ENCODE measurements at regions not wholly inside any gene's neighbourhood (a gene's known extent, or its start where the extent isn't known, plus 50 kb on each side); places are given as distances from the start of the nearest gene placed in this dataset.

DNA sequence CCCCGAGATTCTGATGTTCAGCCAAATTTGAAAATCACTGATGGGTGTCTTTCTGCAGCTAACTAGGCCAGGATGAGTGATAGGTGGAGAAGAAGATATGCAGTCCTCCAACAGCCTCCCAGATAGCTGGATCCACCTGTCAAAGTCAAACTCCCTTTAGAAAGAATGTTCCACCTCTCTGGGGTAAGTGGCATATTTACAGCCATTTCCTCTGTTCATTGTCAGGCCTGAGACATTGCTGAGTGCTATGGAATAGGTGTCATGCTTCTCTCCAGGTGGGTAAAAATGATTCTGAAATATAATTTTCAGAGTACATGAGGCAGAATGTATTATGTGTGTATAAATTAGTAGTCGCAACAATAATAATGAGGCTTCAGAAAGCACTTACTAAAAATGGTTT lies 316.8 kb downstream of the TTLL7 start:
- DNase-seq: no peak

DNA sequence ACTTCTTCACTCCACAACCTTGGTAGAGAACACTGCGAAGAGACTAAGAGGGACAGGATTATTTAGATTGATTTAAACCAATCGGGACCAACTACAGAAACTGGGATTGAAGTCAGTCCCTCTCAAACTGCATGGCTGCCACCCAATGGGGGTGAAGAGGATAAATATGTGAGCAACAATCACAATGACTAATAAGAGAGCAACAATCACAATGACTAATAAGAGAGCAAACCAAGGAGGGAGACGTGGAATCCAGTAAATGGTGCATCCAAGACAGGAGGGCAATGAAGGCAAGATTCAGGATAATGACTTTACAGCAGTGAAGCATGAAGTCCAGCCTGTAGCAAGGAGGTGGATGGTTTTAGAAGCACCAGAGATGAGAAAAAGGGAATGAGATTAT lies 322.8 kb downstream of the TTLL7 start:
- DNase-seq: no peak

DNA sequence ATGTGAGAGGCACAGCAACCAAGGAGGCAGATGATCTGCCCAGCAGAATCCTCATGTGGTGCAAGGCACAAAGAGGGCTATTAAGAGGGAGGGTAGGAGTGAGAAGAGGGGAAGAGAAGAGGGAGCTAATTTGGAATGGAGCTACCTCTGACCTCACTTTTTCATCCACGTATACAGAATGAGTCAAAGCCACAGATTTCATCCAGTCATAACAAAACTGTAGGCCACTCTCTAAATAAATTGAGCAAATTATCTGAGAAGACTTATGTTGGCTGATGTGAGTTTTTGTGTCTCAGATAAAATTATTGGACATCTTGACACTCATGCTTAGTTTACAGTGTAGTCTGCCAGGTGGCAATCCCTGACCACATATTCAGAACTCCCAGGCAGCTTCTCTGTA lies 325.6 kb downstream of the TTLL7 start:
- DNase-seq: no peak

DNA sequence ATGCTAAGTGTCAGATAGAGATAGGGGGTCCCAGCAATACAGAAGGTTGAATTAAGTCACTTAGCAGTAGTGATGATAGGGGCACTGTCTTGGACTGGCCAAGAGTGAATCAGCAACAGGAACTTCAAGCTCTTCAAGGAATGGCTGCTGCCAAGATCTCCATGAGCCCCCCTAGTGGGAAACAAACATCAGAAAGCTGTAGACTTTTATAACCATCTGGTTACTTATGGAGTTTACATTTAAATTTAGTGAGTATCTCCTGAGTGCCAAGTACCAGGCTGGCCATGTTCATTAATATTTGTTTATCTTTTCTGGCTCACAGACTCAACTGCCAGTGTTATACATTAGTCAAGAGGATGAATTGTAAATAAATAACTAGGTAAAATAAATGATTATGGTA lies 327.3 kb downstream of the TTLL7 start:
- DNase-seq: no peak

DNA sequence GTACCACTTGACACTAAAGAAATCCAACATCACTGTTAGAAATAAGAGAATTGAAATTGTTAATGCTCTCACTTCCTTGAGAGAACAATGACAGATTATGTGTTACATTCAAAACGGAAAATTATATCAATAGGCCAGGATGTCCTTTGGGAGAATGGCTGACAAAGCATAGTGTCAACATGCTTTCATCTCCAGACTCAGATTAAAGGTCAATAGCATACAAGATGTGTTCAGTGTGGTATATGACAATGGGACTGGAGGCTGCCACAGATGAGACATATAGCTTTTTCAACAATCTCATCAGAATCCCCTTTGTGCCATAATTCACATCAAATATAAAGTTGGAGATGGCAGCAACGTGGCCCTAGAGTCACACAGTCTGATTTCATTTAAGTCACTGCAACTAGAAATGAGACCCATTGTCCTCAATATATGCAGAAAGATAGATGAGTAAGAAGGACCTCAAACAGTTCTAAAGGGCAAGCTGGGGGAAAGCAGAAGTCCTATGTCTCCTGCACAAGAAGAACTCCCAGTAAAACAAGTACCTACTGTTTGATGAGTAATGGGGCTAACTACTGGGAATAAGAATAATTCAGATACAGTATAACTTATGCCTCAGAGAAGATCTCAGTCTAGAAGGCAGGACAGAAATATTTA lies 327.9 kb downstream of the TTLL7 start:
- DNase-seq: no peak

DNA sequence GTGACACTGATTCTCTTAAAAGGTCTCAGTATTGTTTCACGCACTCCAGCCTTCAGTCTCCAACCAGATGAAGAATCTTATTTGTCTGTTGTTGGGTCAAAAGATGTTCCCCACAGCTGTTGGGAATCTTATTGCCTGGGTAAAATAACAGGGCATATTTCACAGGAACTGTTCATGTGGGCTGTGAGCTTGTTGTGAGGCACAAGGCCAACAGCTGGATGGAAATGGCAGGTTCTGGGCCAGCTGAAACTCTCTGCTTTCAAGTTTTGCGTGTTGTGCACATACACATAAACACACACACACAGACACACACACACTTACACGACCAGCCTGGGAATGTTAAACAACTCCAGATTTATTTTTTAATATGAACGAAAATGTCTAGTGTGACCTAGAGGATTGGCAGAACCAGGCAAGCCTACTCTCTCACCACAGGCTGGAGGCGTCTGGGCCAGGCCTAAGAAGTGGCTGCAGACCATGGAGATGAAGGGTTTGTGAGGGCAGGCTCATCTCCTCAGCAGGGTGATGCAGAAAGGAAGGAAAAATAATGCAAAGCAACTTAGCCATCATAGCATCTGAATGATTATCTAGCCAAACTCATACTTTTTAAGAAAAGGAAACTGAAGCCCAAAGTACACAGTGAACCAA lies 357.0 kb downstream of the TTLL7 start:
- no peak for DNase-seq

DNA sequence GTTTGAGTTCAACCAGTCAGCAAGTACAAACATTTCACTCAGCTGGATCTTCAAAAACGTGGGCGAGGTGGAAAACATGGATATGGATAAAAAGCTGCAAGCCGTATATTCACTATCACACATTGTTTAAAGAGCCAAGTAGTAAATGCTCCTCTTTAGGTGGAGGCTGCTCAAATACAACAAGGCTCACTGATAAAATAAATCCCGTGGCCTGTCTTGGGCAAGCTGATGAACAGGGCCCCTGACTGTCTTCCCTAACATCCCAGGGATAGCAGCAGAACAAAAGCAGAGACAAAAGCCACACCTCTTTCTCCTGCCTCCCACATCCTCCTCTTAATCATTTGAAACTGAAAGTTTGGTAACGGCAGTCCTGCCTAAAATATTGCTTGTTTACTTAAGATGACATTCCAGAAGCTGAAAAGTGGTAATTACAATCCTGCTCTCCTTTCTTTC lies 357.7 kb downstream of the TTLL7 start:
- DNase-seq: peak in 1 of 58 donors; percentile 1

DNA sequence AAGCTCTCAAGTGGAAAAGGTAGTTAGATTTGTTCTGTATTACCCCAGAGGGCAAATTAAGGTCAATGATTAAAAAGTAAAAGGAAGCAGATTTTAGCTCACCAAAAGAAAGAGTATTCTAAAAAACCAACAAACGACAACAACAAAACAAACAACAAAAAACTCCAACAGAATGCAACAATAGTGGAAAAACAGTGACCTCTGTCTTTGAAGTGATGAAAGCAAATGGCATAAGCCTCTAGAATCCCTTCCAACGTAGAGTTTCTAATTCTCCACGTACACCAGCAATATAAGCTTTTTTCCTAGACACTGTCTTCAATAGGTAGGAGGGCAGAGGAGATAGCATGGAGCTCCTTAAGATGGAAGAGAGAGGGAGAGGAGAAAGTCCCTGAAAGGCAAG lies 359.1 kb downstream of the TTLL7 start:
- no peak for DNase-seq

DNA sequence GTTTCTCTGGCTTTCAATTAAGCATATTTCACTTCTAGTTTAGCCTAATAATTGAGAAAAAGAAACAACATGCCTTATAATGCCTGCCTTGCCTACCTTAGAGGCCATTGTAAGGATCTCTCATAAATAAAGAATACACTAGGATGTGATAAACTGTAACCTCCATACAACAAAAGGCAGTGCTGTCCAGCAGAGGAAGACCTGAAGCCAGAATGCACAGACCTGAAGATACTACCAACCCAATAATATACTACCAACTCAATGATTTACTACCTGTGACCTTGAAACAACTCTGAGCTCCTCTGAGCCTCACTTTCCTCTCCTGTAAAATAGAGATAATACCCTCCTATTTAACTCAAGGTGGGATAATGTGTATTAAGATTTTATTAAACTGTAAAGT lies 361.3 kb downstream of the TTLL7 start:
- DNase-seq: no peak

DNA sequence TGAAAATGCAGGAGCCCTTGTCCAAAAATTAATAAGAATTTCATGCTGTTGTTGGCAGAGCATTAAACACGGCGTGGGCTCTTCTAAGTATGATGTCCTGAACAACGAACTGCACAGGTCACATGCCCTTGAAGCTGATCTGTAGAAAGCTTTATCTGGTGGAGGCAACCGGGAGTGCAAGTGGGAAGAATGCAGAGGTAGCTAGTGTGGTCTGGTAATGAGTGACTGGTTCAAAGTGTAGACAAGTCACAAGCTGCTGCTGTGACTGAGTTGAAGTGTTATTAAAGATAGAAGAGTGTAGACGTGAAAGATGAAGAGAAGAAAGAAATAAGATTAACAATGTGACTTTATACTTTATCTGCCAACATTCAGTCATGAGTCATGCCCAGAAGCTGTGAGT lies 361.9 kb downstream of the TTLL7 start:
- no peak for DNase-seq

DNA sequence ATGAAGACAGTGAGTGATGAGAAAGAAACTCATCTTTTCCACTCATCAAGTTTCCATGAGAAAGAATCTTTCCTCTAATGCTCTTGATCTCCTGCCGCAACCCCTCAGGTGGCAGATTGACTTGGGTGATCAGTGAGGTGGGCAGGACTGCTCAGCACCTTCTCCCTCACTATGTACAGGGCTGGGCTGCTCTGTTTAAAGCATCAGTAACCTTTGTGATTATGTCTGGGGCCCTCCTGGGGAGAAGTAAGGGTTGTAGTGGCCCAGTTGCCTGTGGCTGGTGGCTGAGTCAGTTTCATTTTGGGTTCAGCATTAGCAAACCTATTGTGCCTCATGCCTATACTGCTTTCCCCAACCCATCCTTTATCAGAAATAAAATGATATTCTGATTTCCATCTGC lies 366.0 kb downstream of the TTLL7 start:
- no peak for DNase-seq

DNA sequence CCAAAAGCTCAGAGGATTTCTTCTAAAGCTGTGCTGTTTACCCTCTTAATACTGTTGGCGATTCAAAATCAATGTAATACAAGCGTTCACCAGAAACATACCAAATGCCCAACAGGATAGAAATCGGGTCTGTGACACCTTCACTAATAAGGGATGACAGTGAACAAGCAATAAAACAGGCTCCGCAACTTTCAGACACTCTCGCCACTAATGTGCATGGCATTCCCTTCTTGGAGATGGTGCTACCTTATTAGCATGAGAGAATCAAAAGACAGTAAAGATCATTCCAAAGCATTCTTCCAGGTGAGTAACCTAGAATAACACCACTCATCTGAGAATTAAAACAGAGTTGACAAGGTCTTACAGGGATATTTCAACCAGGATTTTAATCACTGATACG lies 367.1 kb downstream of the TTLL7 start:
- DNase-seq: no peak

DNA sequence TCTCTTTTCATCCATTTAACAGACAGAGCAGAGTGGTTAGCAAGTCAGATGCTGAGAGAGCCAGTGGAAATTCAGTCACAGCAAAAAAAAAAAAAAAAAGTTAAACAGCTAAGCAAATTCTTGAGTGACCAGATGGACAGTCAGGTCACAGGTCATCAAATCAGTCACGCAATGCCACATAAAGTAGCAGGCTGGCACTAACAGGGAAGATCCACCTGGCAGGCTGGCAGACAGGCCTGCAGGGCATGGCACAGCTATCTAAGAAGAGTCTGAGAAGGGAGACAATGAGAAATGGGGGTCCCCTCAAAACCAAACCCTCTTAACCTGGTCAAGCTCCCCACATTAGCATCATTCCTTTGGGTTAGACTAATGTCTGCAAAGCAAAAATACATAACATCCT lies 371.9 kb downstream of the TTLL7 start:
- no peak for DNase-seq

DNA sequence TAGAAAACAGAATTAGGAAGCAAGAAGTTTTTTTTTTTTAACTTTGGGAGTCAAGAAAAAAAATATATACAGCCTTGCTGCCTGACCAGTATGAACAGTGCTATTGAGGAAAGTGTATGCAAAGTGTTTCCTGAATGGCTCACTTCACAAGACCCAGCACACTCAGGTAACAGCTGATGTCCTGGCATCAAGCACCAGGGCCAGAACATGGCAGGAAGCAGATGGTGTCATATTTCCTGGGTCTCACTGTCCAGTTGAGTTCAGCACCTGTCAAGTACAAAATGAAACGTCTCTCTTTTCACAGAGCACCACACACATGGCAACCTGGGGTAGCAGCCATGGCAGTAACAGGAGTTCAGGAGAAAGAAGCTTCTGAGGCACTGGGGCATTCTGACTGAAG lies 372.3 kb downstream of the TTLL7 start:
- DNase-seq: no peak

DNA sequence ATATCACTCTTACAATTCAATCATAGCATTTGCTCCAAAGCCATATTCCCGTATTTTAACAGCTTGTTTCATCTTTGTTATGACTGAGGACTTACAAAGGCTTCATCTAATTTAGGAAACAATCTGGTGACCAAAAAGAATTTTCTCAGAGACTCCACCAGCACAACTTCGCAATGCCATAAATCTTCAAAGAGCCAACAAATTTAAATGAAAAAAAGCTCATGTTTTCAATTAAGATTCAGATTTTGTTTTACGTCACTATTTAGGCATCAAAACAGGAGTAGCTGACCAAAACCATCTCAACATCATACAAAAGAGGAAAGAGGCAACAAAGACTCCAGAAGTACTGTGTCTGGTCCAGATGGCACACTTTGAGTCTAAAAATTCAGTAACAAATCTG lies 373.3 kb downstream of the TTLL7 start:
- no peak for DNase-seq

DNA sequence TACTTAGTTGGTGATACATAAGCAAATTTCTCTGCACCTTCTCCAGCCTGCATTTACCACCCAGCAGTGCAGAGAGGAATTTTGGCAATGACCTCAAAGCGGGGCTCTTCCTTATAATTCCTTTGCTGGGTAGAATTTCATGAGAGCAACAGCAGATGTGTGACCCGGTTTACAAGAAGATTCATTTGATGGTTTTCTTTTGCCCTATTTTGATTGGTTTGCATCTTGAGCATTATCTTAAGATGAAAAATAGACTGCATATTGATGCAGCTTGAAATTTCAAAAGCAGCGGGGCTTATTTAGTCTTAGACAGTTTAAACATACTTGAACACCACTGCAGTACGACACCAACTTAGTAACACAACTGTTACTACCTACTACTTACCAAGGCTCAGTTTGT lies 378.9 kb downstream of the TTLL7 start:
- DNase-seq: no peak

DNA sequence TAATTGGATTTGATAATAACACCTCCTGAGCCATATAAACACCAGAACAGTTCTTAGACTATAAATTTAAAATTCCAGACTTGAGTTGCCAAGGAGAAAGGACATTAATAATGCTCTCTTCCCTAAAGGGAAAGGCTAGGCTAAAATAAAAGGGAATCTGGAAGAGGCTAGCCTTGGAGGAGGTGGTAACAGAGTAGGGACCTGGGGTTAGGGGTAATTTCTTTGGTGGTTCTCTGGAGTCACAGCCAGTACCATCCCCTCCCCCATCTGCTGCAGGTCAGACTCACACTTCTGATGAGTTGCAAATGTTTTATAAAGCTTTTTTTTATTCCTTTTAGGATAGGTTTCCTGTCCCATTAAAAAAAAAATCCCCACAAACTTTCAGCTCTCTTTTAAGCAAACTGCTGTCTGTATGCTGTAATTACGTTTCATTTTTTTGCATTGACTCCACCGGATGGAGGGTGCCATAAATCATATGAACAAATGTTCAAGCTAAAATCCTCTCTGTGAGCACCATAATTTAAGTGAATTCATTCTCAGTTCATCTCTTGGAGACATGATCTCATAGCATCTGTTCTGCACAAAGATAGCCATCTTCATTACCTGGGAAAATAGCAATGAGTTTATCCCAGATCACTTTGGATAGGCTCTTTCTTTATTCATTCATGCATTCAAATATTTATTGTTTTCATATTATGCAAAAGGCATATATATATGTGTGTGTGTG lies 379.6 kb downstream of the TTLL7 start:
- no peak for DNase-seq

DNA sequence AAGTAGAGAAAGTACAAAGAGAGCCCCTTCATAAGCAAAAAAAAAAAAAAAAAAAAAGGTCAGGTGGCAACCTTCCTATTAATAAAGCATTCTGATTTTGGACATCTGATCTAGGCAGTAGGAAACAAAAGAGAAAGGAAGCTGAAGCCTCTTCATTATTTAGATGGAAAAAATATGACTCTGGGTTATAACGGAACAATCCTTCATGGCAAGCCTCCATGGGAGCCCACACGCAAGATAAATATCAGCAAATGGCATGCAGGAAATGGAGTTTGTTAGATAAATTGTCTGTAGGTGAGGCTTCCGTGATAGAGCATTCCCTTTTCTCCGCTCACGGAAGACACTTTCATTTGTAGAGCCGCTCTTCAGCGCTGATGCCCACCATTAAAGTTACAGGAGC lies 381.0 kb downstream of the TTLL7 start:
- no peak for DNase-seq

DNA sequence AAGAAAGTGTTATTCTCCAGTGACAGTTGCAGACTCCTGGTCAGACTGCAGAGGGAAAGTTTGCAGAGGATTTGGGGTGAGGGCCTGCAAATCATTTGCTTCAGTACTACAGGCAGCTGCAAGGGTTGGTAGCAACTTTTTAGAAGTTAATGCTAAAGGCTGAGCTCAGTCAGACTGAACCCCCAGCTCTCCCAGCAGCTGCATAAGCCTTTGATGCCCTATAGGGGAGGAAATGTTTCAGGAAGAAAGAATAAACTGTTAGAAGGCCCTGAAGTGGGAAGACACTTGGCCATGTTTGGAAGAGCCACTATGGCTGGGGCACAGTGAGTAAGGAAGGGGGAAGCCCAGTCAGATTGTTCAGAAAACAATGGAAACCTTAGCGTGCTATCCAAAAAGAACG lies 383.6 kb downstream of the TTLL7 start:
- DNase-seq: no peak

DNA sequence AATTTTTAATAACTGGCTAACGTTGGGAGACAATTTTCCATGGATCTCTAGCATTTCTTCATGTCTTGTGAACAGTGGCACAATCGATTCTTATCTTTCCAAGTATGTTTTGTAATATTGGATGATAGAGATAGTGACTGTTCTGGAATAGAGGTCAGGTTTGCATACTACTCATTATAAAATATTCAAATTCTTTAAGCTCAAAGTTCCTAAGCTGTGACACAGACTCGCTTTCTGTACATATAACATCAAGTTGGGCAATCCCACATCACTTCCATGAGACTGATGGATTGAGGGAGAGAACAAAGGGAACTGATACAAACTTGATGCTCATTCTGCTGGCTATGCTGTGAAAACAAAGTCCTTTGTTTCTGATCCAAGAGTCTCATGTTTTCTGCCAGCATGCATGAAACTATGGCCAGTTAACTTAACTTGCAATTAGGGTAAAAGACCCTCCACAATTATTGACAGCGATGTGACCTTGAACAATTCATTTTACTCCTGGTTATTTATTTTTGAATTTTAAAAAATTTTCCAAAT lies 392.4 kb downstream of the TTLL7 start:
- DNase-seq: no peak

DNA sequence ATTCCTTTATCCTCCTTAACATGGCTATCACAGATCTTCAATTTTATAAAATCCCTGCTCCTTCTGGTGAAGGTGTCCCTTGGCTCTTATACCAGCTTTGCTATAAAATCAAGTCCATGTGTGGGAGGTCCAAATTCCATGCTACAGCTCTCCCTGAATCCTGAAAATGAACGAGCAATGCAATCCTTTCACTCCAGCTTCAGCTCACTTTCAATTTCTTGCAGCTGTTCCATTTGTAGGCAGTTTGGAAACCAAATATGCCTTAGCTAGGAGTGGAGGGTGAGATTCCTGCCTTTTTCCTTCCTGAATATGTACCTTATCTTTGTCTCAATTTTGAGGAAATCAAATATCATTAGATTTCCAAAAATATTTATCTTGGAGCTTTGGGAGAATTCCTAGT lies 402.6 kb downstream of the TTLL7 start:
- peak in 1 of 58 donors; percentile 2 for DNase-seq

DNA sequence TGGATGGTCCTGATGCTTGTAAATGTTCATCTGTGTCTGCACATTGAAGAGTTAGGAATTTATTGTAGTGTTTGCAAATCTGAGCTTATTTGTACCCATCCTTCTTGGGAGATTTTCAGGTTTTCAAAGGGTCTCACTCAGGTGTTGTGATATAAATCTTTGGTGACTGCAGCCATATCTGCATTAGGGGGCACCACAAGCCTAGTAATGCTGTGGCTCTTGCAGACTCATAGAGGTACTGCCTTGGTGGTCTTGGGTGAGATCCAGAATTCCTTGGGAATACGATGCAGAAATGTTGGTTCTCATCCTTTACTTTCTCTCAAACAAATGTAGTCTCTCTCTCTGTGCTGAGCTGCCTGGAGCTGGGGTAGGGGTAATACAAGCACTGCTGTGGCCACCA lies 405.9 kb downstream of the TTLL7 start:
- DNase-seq: no peak

DNA sequence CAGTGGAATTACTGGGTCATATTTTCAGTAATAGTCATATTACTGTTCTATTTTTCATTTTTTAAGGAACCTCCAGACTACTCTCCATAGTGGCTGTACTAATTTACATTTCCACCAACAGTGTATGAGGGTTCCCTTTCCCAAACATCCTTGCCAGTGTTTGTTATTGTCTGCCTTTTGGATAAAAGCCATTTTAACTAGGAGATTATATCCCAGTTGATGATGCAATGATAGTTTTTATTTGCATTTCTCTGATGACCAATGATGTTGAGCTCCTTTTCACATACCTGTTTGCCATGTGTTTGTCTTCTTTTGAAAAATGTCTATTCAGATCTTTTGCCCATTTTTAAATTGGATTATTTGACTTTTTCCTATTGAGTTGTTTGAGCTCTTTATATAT lies 410.8 kb downstream of the TTLL7 start:
- DNase-seq: no peak
